Testis (tissue), 2 donors: ENCODE measurements at regions not wholly inside any gene's neighbourhood (a gene's known extent, or its start where the extent isn't known, plus 50 kb on each side); places are given as distances from the start of the nearest gene placed in this dataset.

Experiments used
- POLR2A ChIP-seq: fragments of 450-650 bp; IDR thresholded peaks from one replicate; pipeline ENCODE4 v1.6.1; 2017; ENCODE audit warnings: antibody characterized with exemption, mild to moderate bottlenecking, moderate library complexity
- TF ChIP-seq, protein P1 (sequence below), 3 experiments: fragments of 450-650 bp in 2 of 3; fragments of 200-600 bp in 1 of 3; sonication (generic) in 1 of 3; IDR thresholded peaks; one replicate each; pipeline ENCODE4 v1.5.1; 2016 to 2019; ENCODE audit warnings: antibody characterized with exemption in 3 of 3, mild to moderate bottlenecking in 2 of 3, moderate library complexity in 1 of 3

DNA sequence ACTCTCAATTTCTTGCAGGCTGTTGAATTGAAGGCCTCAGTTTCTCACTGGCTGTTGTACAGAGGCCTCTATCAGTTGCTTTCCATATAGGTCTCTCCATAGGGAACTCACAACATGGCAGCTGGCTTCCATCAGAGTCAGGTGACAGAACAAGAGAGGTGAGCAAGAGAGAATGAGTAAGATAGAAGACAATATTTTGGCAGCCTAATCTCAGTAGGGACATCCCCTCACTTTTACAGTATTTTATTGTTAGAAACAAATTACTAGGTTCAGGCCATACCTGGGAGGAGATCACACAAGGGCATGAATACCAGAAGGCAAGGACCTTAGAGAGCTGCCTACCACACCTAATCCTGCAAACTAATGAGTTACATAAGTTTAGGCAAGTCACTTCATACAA, 162.8 kb downstream of the ATP6V1G3 start:
- TF ChIP-seq, protein P1, sequence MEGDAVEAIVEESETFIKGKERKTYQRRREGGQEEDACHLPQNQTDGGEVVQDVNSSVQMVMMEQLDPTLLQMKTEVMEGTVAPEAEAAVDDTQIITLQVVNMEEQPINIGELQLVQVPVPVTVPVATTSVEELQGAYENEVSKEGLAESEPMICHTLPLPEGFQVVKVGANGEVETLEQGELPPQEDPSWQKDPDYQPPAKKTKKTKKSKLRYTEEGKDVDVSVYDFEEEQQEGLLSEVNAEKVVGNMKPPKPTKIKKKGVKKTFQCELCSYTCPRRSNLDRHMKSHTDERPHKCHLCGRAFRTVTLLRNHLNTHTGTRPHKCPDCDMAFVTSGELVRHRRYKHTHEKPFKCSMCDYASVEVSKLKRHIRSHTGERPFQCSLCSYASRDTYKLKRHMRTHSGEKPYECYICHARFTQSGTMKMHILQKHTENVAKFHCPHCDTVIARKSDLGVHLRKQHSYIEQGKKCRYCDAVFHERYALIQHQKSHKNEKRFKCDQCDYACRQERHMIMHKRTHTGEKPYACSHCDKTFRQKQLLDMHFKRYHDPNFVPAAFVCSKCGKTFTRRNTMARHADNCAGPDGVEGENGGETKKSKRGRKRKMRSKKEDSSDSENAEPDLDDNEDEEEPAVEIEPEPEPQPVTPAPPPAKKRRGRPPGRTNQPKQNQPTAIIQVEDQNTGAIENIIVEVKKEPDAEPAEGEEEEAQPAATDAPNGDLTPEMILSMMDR (IDR thresholded peaks at IDR 0.05), result no peak
- no peak for TF ChIP-seq POLR2A
